GM23338 (cell line): ENCODE measurements at regions not wholly inside any gene's neighbourhood (a gene's known extent, or its start where the extent isn't known, plus 50 kb on each side); places are given as distances from the start of the nearest gene placed in this dataset.

Experiments
- EZH2phosphoT487 ChIP-seq: fragments of 200-600 bp; sonication (generic); IDR thresholded peaks from one replicate; pipeline ENCODE4 v1.8.1; 2018; ENCODE audit warnings: antibody characterized with exemption; ENCODE audit not compliant: unreplicated experiment
- NANOG ChIP-seq: IDR thresholded peaks from 2 replicates; pipeline ENCODE4 v1.6.1; 2016; ENCODE audit warnings: antibody characterized with exemption, borderline replicate concordance
- POLR2AphosphoS5 ChIP-seq: IDR thresholded peaks from 2 replicates; pipeline ENCODE4 v1.6.1; 2016; ENCODE audit warnings: antibody characterized with exemption, low read depth
- TF ChIP-seq, protein P1 (sequence below): IDR thresholded peaks from 2 replicates; pipeline ENCODE4 v1.6.1; 2016; ENCODE audit warnings: antibody characterized with exemption
- TF ChIP-seq, protein P2 (sequence below), 2 experiments: fragments of 200-600 bp in 1 of 2; sonication (generic) in 1 of 2; conservative IDR thresholded peaks; 2 replicates each; pipeline versions ENCODE4 v1.5.1 to v1.6.1; 2016 to 2017; ENCODE audit warnings: antibody characterized with exemption in 2 of 2, low read depth in 2 of 2, mild to moderate bottlenecking in 2 of 2, moderate library complexity in 1 of 2
- TF ChIP-seq, protein P3 (sequence below): IDR thresholded peaks from one replicate; pipeline ENCODE4 v1.6.1; 2018; ENCODE audit warnings: antibody characterized with exemption; ENCODE audit not compliant: unreplicated experiment

DNA sequence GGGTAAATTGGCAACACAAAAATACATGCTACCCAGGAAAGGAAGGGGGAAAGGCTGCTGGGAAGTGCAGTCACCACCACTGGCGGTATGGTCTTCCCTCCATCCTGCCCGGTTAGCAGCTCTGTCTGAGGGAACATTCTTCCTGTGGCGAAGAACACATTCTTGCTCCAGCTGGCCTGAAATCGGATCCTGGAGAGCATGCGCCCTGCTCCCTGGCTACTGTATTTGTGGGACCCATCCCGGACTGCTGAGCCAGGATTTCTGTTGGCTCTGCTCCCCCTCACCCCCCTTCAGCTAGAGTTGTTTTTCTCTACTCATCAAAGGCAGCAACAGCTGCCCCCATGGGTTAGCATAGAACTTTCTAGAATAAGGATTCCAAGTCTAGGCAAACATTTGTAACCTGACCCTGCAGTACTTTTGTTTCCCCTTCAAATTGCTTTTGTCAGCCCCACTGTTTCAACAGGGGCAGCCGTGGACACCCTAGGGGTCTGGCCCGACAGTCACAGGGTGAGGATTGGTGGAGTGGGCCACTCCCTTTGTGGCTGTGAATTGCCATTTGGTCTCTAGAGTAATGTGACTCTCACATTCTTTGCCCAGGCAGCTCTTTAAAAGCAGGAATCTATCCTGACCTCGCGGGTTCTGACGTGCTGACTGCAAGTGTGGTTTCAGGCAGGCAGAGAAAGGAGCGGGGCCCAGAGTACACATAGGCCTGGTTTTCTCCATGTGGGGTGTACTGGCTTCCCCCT, 157.7 kb downstream of the TOMM20 start:
- TF ChIP-seq, protein P1, sequence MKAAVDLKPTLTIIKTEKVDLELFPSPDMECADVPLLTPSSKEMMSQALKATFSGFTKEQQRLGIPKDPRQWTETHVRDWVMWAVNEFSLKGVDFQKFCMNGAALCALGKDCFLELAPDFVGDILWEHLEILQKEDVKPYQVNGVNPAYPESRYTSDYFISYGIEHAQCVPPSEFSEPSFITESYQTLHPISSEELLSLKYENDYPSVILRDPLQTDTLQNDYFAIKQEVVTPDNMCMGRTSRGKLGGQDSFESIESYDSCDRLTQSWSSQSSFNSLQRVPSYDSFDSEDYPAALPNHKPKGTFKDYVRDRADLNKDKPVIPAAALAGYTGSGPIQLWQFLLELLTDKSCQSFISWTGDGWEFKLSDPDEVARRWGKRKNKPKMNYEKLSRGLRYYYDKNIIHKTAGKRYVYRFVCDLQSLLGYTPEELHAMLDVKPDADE: no peak
- no peak for TF ChIP-seq POLR2AphosphoS5
- no peak for TF ChIP-seq NANOG
- TF ChIP-seq, protein P2, sequence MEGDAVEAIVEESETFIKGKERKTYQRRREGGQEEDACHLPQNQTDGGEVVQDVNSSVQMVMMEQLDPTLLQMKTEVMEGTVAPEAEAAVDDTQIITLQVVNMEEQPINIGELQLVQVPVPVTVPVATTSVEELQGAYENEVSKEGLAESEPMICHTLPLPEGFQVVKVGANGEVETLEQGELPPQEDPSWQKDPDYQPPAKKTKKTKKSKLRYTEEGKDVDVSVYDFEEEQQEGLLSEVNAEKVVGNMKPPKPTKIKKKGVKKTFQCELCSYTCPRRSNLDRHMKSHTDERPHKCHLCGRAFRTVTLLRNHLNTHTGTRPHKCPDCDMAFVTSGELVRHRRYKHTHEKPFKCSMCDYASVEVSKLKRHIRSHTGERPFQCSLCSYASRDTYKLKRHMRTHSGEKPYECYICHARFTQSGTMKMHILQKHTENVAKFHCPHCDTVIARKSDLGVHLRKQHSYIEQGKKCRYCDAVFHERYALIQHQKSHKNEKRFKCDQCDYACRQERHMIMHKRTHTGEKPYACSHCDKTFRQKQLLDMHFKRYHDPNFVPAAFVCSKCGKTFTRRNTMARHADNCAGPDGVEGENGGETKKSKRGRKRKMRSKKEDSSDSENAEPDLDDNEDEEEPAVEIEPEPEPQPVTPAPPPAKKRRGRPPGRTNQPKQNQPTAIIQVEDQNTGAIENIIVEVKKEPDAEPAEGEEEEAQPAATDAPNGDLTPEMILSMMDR (conservative IDR thresholded peaks at IDR 0.05; ENCODE audit: low read depth in 2 of 2): no peak
- TF ChIP-seq, protein P3, sequence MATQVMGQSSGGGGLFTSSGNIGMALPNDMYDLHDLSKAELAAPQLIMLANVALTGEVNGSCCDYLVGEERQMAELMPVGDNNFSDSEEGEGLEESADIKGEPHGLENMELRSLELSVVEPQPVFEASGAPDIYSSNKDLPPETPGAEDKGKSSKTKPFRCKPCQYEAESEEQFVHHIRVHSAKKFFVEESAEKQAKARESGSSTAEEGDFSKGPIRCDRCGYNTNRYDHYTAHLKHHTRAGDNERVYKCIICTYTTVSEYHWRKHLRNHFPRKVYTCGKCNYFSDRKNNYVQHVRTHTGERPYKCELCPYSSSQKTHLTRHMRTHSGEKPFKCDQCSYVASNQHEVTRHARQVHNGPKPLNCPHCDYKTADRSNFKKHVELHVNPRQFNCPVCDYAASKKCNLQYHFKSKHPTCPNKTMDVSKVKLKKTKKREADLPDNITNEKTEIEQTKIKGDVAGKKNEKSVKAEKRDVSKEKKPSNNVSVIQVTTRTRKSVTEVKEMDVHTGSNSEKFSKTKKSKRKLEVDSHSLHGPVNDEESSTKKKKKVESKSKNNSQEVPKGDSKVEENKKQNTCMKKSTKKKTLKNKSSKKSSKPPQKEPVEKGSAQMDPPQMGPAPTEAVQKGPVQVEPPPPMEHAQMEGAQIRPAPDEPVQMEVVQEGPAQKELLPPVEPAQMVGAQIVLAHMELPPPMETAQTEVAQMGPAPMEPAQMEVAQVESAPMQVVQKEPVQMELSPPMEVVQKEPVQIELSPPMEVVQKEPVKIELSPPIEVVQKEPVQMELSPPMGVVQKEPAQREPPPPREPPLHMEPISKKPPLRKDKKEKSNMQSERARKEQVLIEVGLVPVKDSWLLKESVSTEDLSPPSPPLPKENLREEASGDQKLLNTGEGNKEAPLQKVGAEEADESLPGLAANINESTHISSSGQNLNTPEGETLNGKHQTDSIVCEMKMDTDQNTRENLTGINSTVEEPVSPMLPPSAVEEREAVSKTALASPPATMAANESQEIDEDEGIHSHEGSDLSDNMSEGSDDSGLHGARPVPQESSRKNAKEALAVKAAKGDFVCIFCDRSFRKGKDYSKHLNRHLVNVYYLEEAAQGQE: no peak
- TF ChIP-seq EZH2phosphoT487: no peak
